Brain microvascular endothelial cell (primary cell): ENCODE measurements at regions not wholly inside any gene's neighbourhood (a gene's known extent, or its start where the extent isn't known, plus 50 kb on each side); places are given as distances from the start of the nearest gene placed in this dataset.
"Not testable (repeated sequence)": the region's sequence is repeated elsewhere in the genome, so short reads cannot be mapped to it uniquely, and the experiment has no call there.

ENCODE experiments used
- DNase-seq: peaks from one replicate; pipeline ENCODE4 v3.0.0-alpha.2; 2020
- H3K27ac ChIP-seq: fragments of 250-450 bp; sonication (Bioruptor Pico); 2 replicates; pipeline ENCODE4 v1.5.1; 2020; ENCODE audit warnings: mild to moderate bottlenecking, moderate library complexity
- H3K27me3 ChIP-seq: fragments of 250-450 bp; sonication (Bioruptor Pico); replicated peaks from 2 replicates; pipeline ENCODE4 v1.5.1; 2020; ENCODE audit warnings: mild to moderate bottlenecking
- H3K36me3 ChIP-seq: fragments of 250-450 bp; sonication (Bioruptor Pico); replicated peaks from 2 replicates; pipeline ENCODE4 v1.5.1; 2020; ENCODE audit warnings: mild to moderate bottlenecking
- H3K4me3 ChIP-seq: 2 replicates; pipeline ENCODE4 v1.5.1; 2011; ENCODE audit warnings: low read depth, mild to moderate bottlenecking, control low read depth, low read length, moderate library complexity
- in situ Hi-C: cut with HindIII; loops from 2 replicates; pipeline ENCODE4 v1.10.0; 2017; ENCODE audit warnings: low sequenced_read_pairs, low pct_ligation_motif_present
- TF ChIP-seq, protein P1 (sequence below): IDR thresholded peaks from 2 replicates; pipeline ENCODE4 v1.5.1; 2011; ENCODE audit warnings: low read depth, mild to moderate bottlenecking, moderate library complexity, low read length, control low read depth, inconsistent platforms; ENCODE audit errors: missing control alignments

DNA sequence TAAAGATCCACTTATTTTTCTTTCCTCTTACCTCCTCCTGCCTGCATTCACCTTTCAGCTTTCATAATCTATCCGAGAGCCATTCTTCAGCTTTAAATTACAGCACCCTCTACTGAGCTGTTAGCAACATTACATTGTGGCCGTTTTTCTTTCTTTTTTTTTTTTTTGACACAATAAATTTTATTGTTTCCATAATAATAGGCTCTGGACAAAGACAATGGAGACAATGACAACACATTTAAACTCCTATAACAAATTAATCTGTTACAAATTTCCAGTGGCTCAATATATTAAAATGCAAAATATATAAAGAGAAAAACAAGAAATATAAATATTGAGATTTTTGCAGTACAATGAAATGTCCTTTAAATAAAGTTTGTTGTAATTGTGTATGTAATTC, 312.7 kb upstream of the COX7C start:
- DNase-seq, H3K27ac ChIP-seq, in situ Hi-C loops, H3K27me3 ChIP-seq, H3K4me3 ChIP-seq, H3K36me3 ChIP-seq: not testable (repeated sequence)
- TF ChIP-seq, protein P1, sequence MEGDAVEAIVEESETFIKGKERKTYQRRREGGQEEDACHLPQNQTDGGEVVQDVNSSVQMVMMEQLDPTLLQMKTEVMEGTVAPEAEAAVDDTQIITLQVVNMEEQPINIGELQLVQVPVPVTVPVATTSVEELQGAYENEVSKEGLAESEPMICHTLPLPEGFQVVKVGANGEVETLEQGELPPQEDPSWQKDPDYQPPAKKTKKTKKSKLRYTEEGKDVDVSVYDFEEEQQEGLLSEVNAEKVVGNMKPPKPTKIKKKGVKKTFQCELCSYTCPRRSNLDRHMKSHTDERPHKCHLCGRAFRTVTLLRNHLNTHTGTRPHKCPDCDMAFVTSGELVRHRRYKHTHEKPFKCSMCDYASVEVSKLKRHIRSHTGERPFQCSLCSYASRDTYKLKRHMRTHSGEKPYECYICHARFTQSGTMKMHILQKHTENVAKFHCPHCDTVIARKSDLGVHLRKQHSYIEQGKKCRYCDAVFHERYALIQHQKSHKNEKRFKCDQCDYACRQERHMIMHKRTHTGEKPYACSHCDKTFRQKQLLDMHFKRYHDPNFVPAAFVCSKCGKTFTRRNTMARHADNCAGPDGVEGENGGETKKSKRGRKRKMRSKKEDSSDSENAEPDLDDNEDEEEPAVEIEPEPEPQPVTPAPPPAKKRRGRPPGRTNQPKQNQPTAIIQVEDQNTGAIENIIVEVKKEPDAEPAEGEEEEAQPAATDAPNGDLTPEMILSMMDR = peak; percentile 33

DNA sequence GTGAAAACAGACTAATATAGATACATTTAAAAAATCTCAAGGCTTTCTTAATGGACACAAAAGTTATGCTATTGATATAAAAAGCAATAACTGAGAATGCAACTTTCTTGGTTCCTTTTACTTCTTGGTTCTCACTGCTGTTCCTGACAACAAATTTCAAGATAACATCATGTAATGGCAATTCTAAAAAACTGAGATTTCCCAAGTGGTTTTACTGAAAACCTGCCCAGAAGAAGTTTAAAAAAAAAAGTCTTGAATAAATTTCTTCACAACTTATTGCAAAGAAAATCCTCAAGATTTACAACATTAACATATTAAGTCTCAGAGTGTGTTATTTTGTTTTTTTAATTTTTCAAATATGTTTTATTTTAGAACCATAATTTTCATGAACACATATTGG, 302.8 kb upstream of the COX7C start:
- Histone ChIP-seq H3K4me3 (no peak overlapping the region), H3K27ac (no peak overlapping the region), H3K27me3 (no peaks in the 10 kb centered on the region), H3K36me3 (no peaks in the 10 kb centered on the region)
- no peak for DNase-seq
- TF ChIP-seq, protein P1 = no peak
- in situ Hi-C loops = no loop called here

DNA sequence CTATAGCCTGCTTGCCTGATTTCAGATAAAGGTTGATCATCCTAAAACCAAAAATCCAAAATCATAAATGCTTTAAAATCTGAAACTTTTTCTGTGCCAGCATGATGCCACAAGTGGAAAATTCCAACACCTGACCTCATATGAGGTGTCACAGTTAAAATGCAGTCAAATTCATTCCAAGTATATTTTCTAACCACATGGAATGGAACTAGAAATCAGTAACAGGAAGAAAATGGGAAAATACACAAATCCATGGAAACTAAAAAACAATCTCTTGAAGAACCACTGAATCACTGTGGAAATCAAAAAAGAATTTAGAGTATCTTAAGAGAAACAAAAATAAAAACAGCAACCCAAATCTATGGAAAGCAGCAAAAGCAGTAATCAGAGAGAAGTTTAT, 297.5 kb upstream of the COX7C start:
- H3K27me3 ChIP-seq = no peaks in the 10 kb centered on the region
- in situ Hi-C loops = no loop called here
- H3K4me3 ChIP-seq = no peak overlapping the region
- no peaks in the 10 kb centered on the region for H3K36me3 ChIP-seq
- H3K27ac ChIP-seq = no peak overlapping the region
- TF ChIP-seq, protein P1 = no peak
- DNase-seq = no peak

DNA sequence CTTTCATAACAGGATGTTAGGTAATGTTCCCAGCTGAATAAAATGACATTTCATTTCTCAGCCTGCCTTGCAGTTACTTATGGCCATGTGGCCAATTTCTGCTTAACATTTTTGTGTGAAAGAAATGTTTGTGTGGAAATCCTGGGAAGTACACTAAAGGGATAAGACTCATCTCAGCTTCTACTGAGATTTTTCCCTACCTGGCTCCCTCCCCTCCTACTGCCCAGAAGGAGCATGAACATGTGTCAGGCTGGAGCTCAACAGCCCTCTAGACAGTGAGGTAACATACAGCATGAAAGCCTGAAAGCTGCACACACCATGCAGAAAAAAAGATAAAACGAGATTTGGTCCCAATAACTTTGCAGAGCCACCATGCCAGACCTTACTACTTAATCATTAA, 288.4 kb upstream of the COX7C start:
- Histone ChIP-seq H3K36me3 (no peaks in the 10 kb centered on the region), H3K4me3 (no peak overlapping the region), H3K27ac (no peak overlapping the region), H3K27me3 (no peaks in the 10 kb centered on the region)
- in situ Hi-C loops = no loop called here
- no peak for DNase-seq
- TF ChIP-seq, protein P1 = no peak

DNA sequence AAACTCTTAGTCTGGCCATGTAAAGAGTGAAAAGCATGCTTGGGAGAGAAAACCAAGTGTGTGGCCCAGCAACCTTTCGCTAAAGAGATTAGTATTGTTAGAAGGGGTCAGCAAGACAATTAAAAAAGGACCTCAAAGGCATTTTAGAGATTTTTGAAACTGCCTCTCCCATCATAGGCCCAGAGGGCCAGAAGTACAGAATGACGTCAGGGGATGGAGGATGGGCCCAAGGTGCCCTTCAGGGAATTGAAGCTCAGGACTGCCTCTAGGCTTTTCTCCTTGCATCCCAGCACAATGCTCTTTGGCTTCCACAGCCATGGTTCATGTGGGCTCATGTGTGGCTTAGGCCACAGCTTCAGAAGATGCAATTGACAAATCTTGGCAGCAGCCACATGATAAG, 287.0 kb upstream of the COX7C start:
- TF ChIP-seq, protein P1 = no peak
- in situ Hi-C loops = no loop called here

DNA sequence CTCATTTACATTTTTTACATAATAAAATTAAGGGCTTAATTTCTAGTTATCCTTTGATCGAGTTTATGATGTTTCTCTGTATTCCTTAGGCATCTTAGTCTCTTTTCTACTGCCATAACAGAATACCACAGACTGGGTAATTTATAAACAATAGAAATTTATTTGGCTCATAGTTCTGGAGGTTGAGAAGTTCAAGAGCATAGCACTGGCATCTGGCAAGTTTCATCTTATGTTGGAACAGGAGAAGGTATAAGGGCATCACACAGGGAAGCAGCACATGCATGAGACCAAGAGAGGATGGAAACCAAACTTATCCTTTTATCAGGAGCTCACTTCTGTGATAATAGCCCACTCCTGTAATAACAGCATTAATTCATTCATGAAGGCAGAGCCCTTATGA, 284.9 kb upstream of the COX7C start:
- TF ChIP-seq, protein P1 = no peak

More for the DNA sequence above, 287.0 kb upstream of the COX7C start:
- Histone ChIP-seq H3K27ac (no peak overlapping the region), H3K27me3 (no peaks in the 10 kb centered on the region), H3K36me3 (no peaks in the 10 kb centered on the region), H3K4me3 (no peak overlapping the region)
- DNase-seq = no peak

More for the DNA sequence above, 284.9 kb upstream of the COX7C start:
- H3K4me3 ChIP-seq = no peak overlapping the region
- no peak for DNase-seq
- H3K27ac ChIP-seq = no peak overlapping the region
- no peaks in the 10 kb centered on the region for H3K27me3 ChIP-seq
- in situ Hi-C loops = no loop called here
- H3K36me3 ChIP-seq = no peaks in the 10 kb centered on the region
